ENCODE measurements at regions not wholly inside any gene's neighbourhood (a gene's known extent, or its start where the extent isn't known, plus 50 kb on each side); places are given as distances from the start of the nearest gene placed in this dataset.

DNA sequence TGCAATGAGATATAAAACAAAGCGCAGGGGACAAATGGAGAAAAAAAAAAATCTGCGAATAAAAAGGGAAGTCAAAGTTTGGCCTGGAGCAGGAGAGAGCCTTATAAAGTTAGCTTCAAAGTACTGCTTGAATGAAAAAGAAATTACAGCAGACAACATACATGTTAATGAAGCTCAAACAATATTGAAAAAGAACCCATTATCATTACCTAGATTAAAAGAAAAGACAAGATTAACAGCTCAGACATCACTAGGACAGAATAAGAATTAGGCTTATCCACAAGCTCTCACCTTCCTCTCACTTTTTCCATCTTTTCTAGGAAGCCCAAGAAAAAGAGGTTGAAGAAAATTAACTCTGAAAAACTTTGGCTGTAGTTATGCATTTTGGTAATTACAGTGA lies 503.5 kb downstream of the ETNK1 start:
- TF ChIP-seq, protein P1, sequence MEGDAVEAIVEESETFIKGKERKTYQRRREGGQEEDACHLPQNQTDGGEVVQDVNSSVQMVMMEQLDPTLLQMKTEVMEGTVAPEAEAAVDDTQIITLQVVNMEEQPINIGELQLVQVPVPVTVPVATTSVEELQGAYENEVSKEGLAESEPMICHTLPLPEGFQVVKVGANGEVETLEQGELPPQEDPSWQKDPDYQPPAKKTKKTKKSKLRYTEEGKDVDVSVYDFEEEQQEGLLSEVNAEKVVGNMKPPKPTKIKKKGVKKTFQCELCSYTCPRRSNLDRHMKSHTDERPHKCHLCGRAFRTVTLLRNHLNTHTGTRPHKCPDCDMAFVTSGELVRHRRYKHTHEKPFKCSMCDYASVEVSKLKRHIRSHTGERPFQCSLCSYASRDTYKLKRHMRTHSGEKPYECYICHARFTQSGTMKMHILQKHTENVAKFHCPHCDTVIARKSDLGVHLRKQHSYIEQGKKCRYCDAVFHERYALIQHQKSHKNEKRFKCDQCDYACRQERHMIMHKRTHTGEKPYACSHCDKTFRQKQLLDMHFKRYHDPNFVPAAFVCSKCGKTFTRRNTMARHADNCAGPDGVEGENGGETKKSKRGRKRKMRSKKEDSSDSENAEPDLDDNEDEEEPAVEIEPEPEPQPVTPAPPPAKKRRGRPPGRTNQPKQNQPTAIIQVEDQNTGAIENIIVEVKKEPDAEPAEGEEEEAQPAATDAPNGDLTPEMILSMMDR (IDR thresholded peaks at IDR 0.05) = no peak
- Histone ChIP-seq H3K27ac (no peak overlapping the region), H3K9me3 (no peaks in the 10 kb centered on the region), H3K36me3 (no peaks in the 10 kb centered on the region), H3K4me3 (no peak overlapping the region), H3K27me3 (no peaks in the 10 kb centered on the region), H3K4me1 (no peaks in the 10 kb centered on the region)
- DNase-seq = no peak
- ATAC-seq = no peak
- intact Hi-C loops (cut with DNase I) = no loop called here

DNA sequence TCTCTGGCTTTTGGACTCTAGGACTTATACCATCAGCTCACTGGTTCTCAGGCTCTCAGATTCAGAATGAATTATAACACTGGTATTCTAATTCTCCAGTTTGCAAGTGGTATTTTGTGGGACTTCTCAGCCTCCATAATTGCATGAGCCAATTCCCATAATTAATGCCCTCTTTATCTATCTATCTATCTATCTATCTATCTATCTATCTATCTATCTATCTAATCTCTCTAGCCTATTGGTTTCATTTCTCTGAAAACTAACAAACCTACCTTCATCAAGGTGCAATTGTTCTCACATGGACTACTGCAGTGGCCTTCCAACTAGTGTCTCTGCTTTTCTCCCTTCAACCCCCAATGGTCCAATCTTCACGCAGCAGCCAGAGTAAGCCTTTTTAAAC lies 507.4 kb downstream of the ETNK1 start:
- no peak overlapping the region for H3K27ac ChIP-seq
- no peaks in the 10 kb centered on the region for H3K4me1 ChIP-seq
- no peaks in the 10 kb centered on the region for H3K36me3 ChIP-seq
- no peaks in the 10 kb centered on the region for H3K9me3 ChIP-seq
- DNase-seq = no peak
- H3K4me3 ChIP-seq = no peak overlapping the region
- intact Hi-C loops (cut with DNase I) = no loop called here
- no peak for ATAC-seq
- H3K27me3 ChIP-seq = no peaks in the 10 kb centered on the region
- TF ChIP-seq, protein P1 (IDR thresholded peaks at IDR 0.05) = no peak

DNA sequence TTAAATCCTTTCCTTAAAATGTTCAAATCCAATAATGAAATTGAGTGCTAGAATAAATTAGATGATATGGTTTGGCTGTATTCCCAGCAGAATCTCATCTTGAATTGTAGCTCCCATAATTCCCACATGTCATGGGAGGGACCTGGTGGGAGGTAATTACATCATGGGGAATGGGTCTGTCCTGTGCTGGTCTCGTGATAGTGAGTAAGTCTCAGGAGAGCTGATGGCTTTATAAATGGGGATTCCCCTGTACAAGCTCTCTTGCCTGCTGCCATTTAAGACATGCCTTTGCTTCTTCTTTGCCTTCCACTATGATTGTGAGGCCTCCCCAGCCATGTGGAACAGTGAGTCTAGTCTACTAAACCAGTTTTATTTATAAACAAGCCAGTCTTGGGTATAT lies 508.5 kb downstream of the ETNK1 start:
- TF ChIP-seq, protein P1 (IDR thresholded peaks at IDR 0.05) = no peak
- ATAC-seq (no peak), DNase-seq (no peak)
- H3K4me1 ChIP-seq = no peaks in the 10 kb centered on the region
- H3K27me3 ChIP-seq = no peaks in the 10 kb centered on the region
- no peak overlapping the region for H3K4me3 ChIP-seq
- H3K27ac ChIP-seq = no peak overlapping the region
- no peaks in the 10 kb centered on the region for H3K36me3 ChIP-seq
- H3K9me3 ChIP-seq = no peaks in the 10 kb centered on the region
- intact Hi-C loops (cut with DNase I) = no loop called here

DNA sequence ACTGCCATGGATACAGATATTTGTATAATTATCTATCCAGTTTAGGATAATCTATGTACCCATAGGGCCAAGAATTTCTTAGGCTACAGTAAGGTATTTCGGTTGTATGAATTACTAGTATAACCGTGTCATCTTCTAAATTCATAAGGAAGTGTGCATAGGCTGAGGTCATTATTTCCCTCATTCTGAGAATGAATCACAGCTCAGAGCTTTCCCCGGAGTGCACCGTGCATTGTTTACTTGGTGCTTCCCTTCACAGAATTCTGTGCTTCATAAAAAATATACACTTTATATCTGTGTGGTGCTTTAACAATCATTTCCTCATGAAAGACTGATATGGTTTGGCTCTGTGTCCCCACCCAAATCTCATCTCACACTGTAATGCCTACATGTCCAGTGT lies 514.1 kb downstream of the ETNK1 start:
- intact Hi-C loops (cut with DNase I) = no loop called here
- TF ChIP-seq, protein P1 (IDR thresholded peaks at IDR 0.05) = no peak
- ATAC-seq = no peak

DNA sequence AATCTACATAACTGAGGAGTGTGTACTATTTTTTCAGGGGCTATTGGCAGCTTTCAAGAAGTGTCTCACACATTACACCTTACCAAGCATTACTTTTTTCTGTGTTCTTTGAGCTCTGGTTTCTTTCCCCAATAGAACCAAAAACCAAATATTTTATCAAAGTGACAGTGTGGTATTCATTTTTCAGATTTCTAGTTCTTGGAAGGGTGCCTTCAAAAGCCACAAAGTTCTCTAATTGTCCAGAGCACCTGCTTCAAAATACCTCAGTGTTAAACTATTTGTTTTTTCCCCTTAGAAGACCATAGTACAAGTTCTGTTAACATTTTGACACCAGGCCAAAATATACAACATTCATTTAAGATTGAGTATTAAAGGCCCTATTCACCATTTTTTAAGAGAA lies 515.7 kb downstream of the ETNK1 start:
- DNase-seq (peak in 1 of 4 donors; percentile 20), ATAC-seq (no peak)
- no peaks in the 10 kb centered on the region for H3K27me3 ChIP-seq
- H3K27ac ChIP-seq = no peak overlapping the region
- H3K4me1 ChIP-seq = no peaks in the 10 kb centered on the region
- H3K36me3 ChIP-seq = no peaks in the 10 kb centered on the region
- TF ChIP-seq, protein P1 (IDR thresholded peaks at IDR 0.05) = no peak
- no peak overlapping the region for H3K4me3 ChIP-seq
- intact Hi-C loops (cut with DNase I) = no loop called here
- H3K9me3 ChIP-seq = peaks cover 0 to 21% of the 10 kb centered on the region in 2 donors

More for the DNA sequence above, 514.1 kb downstream of the ETNK1 start:
- Histone ChIP-seq H3K9me3 (peaks cover 0 to 9% of the 10 kb centered on the region in 2 donors), H3K36me3 (no peaks in the 10 kb centered on the region), H3K4me1 (no peaks in the 10 kb centered on the region), H3K4me3 (no peak overlapping the region), H3K27me3 (no peaks in the 10 kb centered on the region), H3K27ac (no peak overlapping the region)
- DNase-seq = no peak

All from left lung (tissue), 4 donors.